Hematopoietic multipotent progenitor cell treated with erythropoietin and hydrocortisone succinate and interleukin-3 and kit ligand, for 15 days (in vitro differentiated cells): ENCODE measurements at regions not wholly inside any gene's neighbourhood (a gene's known extent, or its start where the extent isn't known, plus 50 kb on each side); places are given as distances from the start of the nearest gene placed in this dataset.
"Not testable (repeated sequence)": the region's sequence is repeated elsewhere in the genome, so short reads cannot be mapped to it uniquely, and the experiment has no call there.

ENCODE experiments used
- DNase-seq: peaks from one replicate; pipeline ENCODE4 v3.0.0-alpha.2; 2015; ENCODE audit warnings: low spot score

- no peak for DNase-seq
Observed at GRCh38 chr14:86790408-86791364, 1202.3 kb downstream of the GALC start.

DNA sequence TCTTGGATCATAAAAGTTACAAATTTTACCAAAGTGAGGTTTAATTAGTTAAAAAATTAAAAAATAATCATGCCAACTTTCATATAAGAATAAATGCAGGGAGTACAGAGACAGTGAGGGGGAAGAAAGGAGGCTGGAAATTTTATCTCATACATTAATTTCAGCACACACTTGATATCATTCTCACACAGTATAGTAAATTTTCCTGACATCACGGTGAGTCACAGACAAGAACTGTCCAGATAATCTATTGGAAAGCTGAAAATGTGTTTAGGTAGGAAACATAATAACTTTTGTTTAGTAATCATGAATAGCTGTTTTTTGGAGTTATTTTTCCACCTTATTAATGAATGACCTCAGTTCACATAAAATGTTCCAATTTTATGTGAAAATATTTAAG is 1204.8 kb downstream of the GALC start:
- DNase-seq: no peak

- no peak for DNase-seq
Observed at GRCh38 chr14:86787717-86788116, 1205.3 kb downstream of the GALC start.

DNA sequence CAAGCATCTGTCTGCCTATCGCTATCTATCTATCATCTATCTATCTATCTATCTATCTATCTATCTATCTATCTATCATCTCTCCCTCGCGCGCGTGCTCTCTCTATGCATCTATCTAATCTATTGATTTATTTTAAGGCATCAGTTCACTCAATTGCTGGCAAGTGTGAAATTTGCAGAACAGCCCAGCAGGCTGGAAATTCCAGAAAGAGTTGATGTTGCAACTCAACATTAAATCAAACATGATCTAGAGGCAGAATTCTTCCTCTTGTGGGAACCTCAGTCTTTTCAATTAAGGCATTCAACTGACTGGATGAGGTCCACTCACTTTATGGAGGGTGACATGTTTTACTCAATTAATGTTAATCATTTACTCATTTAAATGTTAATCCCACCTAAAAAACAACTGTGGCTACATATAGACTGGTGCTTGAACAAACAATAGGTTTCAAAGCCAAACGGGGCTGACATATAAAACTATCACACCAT is 1210.8 kb downstream of the GALC start:
- DNase-seq: no peak

- DNase-seq: no peak
Observed at GRCh38 chr14:86780876-86781510, 1212.0 kb downstream of the GALC start.

DNA sequence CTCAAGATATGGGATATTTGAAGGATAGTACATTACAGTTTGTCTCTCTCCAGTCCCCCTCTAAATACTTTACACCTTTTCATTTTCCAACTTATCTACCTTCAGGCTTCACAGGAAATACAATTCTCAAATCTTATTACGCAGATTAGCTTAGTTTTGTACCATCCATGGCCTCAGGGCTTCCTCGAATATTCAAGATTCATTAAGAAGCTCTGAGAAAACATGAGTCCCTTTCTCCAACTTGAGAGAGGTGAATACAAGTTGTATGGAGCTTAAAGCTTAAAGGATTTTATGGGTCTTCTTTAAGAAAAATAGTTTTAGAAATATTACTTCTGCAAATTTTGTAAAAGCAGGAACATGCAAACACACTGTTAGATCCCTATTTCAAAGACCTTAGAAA is 1212.5 kb downstream of the GALC start:
- no peak for DNase-seq

- DNase-seq: no peak
Observed at GRCh38 chr14:86779416-86779815, 1213.6 kb downstream of the GALC start.

DNA sequence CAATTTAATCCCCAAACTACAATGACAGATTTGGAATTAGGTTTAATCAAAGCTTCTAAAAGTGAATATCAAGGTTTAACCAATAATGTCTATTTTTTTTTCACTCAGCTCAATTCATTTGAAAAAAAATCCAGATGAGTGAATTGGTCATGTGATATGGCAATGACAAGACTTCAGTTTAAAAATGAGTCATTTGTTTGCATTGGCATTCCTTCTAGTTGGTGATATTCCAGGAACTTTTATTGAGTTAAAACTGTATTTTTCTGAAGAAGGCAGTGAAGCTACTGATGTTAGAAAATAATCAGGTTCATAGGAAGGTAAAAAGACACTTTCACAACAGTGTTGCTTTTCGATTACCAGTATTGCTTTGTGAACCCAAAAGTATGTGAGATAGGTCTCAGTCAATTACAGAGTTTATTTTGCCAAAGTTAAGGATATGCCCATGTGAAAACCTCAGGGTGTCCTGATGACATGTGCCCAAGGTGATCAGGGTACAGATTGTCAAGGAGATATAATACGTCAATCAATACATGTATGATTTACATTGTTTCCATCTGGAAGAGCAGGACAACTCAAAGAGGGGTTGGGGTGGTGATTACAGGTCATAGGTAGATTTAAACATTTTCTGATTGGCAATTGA is 1214.9 kb downstream of the GALC start:
- DNase-seq: no peak

- not testable (repeated sequence) for DNase-seq
Observed at GRCh38 chr14:86775896-86776295, 1217.1 kb downstream of the GALC start.

DNA sequence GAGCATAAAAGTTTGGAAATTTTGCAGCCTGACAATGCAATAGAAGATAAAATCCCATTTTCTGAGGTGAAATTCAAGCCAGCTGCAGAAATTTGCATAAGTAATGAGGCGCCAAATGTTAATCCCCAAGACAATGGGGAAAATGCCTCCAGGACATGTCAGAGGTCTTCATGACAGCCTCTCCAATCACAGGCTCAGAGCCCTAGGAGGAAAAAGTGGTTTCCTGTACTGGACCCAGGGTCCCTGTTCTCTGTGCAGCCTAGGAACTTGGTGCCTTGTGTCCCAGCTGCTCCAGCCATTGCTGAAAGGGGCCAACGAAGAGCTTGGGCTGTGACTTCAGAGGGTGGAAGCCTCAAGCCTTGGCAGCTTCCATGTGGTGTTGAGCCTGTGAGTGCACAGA is 1218.1 kb downstream of the GALC start:
- DNase-seq: no peak

DNA sequence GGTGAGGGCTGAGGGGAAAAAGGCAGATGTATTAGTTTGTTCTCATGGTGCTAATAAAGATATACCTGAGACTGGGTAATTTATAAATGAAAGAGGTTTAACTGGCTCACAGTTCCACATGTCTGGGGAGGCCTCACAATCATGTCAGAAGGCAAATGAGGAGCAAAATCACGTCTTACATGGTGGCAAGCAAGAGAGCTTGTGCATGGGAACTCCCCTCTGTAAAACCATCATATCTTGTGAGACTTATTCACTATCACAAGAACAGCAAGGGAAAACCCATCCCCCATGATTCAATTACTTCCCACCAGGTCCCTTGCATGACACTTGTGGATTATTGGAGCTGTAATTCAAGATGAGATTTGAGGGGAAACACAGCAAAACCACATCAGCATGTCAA is 1220.9 kb downstream of the GALC start:
- DNase-seq: no peak

- no peak for DNase-seq
Observed at GRCh38 chr14:86770186-86770585, 1222.8 kb downstream of the GALC start.

DNA sequence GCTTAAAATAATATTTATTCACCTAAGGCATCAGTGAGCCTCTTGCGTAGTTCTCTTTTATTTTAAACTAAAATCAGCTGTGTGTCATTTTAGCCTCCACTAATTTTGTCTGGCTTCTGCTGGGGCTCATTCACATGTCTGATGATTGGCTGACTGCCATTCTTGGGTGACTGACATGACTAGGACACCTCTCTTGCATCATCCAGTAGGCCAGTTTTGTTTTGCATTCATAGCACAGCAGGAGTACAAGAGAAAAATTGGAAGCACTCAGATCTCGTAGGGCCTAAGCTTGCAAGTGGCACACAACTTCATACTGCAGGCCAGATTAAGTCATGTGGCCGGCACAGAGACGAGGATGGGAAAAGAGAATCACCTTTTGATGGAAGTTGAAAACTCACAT is 1226.5 kb downstream of the GALC start:
- DNase-seq: no peak

DNA sequence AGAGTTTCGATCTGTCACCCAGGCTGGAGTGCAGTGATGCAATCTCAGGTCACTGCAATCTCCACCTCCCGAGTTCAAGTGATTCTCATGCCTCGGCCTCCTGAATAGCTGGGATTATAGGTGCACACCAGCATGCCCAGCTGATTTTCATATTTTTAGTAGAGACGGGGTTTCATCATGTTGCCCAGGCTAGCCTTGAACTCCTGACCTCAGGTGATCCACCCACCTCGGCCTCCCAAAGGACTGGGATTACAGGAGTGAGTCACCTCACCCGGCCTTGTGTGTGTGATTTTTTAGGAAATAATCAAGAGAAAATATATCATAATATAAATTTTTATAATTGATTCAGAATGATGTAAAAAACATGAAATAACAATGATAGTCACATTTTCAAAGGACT is 1231.4 kb downstream of the GALC start:
- no peak for DNase-seq

- no peak for DNase-seq
Observed at GRCh38 chr14:86756521-86757190, 1226.7 kb downstream of the FLRT2 start.

- not testable (repeated sequence) for DNase-seq
Observed at GRCh38 chr14:86750488-86750887, 1220.5 kb downstream of the FLRT2 start.

DNA sequence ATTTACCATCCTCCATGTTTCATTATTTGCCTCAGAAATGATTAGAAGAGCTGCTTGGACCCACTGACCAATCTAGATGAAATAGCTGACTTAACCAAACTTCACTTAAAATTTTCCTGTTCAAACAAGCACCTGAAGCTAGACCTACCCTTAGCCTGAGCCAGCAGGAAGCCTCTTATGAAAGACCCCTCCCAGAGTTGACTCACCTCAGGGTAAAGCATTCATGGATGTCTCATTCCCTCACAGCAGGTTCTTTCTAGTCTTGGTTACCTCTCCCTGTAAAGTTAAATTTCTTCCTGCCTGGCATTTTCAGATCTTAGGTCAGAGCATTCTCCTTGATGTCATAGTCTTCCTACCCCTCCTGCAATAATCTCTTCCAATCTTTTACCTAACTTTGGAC is 1209.8 kb downstream of the FLRT2 start:
- DNase-seq: no peak

GRCh38 chr14:86731427-86731826 is 1201.5 kb downstream of the FLRT2 start:
- not testable (repeated sequence) for DNase-seq

GRCh38 chr14:86723254-86723624 is 1193.3 kb downstream of the FLRT2 start:
- DNase-seq: no peak

DNA sequence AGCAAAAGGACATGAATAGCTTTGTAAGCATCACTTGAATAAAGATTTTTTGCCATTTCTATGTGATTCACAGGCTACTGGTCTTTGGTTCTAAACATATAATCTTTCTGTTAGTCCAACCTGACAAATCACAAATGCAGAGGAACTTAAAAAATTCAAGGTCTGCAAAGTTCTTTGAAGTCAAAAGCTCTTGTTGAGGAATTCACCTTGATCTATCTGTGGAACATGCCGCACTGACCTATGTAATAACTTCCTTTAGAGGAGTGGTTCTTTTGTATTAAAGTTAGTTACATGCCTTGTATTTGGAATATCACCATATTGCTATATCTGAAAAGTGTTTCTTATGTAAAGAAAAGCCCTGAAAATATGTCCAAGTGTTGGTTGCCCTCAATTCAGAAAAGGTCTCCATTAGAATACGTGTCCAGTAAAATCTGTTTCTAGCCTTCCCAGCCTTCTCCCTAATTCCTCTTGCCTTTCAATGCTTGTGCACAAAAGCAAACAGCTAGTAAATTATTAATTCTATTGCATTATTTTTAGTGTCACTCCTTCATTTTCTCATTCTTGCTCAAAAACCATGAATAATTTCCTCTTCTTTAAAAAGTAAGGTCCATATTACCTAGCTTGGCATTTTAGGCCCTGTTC is 1192.8 kb downstream of the FLRT2 start:
- DNase-seq: no peak

- no peak for DNase-seq
Observed at GRCh38 chr14:86714575-86714974, 1184.6 kb downstream of the FLRT2 start.

- no peak for DNase-seq
Observed at GRCh38 chr14:86714153-86714552, 1184.2 kb downstream of the FLRT2 start.
